HEK293T (cell line): ENCODE measurements at regions not wholly inside any gene's neighbourhood (a gene's known extent, or its start where the extent isn't known, plus 50 kb on each side); places are given as distances from the start of the nearest gene placed in this dataset.

ENCODE experiments used
- BHLHE40 ChIP-seq: fragments of 450-650 bp; IDR thresholded peaks from 2 replicates; pipeline ENCODE4 v1.6.1; 2016; ENCODE audit warnings: mild to moderate bottlenecking, moderate library complexity, borderline replicate concordance
- NFRKB ChIP-seq: fragments of 450-650 bp; IDR thresholded peaks from 2 replicates; pipeline ENCODE4 v1.6.1; 2016; ENCODE audit warnings: mild to moderate bottlenecking, moderate library complexity
- SP1 ChIP-seq: fragments of 450-650 bp; IDR thresholded peaks from 2 replicates; pipeline ENCODE4 v1.6.1; 2017

GRCh38 chr5:53169933-53170332 is 60.4 kb upstream of the MOCS2 start:
- TF ChIP-seq SP1 (no peak), BHLHE40 (no peak), NFRKB (no peak)
